ENCODE measurements at regions not wholly inside any gene's neighbourhood (a gene's known extent, or its start where the extent isn't known, plus 50 kb on each side); places are given as distances from the start of the nearest gene placed in this dataset.
"Not testable (repeated sequence)": the region's sequence is repeated elsewhere in the genome, so short reads cannot be mapped to it uniquely, and the experiment has no call there.

DNA sequence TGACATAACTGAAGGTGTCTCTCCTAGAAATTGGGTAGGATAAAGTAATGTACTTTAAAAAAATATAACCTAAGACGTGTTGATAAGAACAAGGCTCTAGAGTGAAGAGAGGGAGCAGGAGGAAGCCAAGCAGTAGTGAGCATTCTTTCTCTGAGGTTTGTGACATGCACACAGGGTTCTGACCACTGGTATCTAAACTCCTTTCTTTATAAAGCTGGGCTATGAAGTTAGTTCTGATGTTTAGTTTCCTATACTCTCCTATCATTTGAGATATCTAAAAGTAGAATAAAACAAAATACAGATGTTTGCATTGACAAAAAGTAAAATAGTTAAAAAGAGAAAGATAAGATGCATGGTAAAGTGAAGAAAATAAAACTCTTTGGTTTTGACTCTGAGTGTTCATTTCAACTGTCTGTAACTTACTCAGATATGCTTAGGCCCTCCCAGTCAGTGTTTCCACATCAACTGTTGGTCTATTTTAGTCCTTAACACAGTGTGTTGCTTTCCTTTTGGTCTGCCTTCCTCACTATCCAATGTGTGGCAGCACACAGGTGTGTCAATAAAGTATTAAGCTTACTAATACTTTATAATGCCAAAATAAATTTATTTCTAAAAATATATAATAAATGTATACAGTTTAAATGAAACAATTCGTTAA, 543.5 kb downstream of the PTPRC start:
- in situ Hi-C loops (cut with MboI; ENCODE audit: low sequenced_read_pairs): no loop called here

DNA sequence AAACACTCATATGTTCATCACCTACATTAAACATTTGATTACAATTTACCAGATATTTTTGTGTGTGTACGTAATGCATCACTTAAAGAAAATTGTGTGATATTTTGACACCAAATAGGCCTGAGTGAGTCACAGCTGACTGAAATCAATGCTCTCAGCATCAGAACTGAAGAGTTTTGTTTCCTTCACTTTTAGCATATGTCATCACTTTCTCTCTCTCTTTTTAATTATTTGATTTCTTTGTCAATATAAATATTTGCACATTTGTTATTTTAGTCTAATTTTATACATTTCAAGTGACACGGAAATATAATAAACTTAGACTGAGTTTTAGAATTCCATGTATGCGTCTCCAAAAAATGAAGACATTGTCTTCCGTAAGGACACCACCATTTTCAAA, 545.3 kb downstream of the PTPRC start:
- in situ Hi-C loops (cut with MboI; ENCODE audit: low sequenced_read_pairs): no loop called here

DNA sequence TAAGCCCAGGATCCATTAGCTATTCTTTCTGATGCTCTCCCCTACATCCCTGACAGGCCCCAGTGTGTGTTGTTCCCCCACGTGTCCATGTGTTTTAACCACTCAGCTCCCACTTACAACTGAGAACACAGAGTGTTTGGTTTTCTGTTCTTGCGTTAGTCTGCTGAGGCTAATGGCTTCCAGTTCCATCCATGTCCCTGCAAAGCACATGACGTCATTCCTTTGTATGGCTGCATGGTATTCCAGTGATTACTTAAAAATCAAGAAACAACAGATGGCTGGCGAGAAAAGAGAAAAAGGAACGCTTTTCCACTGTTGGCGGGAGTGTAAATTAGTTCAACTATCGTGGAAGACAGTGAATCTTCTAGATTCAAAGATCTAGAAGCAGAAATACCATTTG, 556.0 kb downstream of the PTPRC start:
- in situ Hi-C loops (cut with MboI; ENCODE audit: low sequenced_read_pairs): no loop called here

DNA sequence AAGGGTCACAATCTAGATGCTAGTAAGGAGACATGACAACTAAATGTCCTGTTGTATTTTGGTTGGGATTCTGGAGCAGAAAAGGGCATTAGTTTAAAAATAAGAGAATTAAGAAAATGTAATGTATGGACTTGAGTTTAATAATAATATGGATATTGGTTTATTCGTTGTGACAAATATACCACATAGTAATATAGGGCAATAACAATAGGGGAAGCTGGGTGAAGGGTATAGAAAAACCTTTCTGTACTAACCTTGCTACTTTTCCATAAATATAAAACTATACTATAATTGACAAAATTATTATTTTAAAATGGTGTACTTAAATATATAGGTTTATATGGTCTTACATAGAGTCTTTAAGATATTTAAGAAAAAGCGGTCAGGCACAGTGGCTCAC, 558.9 kb downstream of the PTPRC start:
- in situ Hi-C loops (cut with MboI; ENCODE audit: low sequenced_read_pairs): no loop called here

DNA sequence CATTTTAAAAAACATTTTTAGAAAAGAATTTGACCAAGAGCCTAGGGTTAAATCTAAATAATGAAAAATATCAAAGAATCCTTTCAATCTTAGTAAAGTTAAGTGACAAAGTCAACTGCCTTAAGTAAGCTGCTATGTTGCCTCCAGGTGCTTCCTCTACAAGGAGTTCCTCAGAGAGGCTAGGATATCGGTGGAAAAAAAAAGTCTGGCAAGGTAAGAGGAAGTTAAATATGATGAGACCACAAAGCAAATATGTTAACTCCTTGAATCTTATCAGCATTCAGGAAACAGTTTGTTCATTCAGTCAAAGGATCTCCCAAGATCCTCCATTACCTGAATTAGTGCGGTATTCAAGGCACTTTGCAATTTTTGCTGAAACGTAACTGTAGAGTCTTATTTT, 563.5 kb downstream of the PTPRC start:
- in situ Hi-C loops (cut with MboI; ENCODE audit: low sequenced_read_pairs): no loop called here

DNA sequence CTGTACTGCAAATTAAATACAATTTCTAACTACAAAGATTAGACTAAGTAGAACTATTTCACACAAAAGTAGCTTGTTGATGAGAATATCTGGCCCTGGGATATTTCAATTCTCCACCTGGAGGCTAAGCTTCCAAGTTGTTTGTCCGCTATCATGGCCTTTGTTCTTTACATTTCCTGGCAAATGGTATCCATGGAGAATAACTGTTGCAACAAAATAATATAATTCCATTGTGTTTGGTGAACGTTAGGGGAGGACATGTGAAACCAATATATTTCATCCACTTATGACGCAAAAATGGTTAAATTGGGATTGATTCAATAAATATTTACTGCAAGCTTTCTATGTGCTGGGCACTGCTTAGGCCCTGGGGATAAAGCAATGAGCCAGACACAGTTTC, 565.4 kb downstream of the PTPRC start:
- in situ Hi-C loops (cut with MboI; ENCODE audit: low sequenced_read_pairs): no loop called here

DNA sequence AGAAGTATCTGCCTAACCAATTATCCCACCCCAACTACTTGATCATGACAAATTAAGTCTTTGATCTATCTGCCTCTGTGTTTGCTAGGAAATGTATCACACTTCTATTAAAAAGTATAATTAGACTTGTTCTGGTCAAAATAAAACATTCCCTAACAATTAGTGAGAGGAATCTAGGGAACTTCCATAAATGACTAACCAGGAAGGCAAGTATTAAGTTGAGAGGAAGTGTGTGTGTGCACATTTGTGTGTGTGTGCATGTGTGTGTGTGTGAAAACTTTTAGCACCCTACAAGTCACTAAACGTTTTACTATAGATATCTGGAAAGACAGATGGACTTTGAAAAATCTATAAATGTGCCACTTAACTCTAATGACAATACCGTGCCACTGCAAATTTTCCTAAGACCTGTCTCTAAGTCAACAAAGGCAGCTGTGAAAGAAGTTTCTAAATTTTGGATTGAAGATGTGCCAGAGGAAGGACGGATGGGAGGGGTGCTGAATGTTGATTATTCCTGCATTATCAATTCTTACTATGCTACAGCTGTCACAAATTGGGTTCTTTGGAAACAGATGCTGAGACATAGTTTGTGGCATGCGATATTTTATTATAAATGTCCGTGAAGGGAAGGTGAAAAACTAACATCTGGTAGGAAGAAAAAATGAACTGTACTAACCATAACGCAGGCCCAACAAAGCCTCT, 567.1 kb downstream of the PTPRC start:
- in situ Hi-C loops (cut with MboI; ENCODE audit: low sequenced_read_pairs): no loop called here

DNA sequence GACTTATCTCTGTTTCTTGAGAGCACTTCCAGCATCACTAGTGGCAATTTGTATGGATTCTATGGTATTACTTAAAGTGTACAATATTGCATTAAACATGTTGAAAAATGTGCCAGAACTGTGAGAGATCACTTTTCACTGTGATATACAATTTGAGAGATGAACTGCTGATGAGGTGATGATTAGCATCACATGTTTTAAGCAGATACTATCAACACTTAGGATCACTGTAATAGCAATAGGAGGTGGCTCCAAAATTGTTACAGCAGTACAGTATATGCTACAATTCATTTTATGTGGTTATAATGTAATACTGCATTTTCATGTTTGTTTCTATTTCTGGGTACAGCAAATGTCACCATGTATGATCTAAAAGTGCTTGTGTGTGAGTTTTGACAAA, 570.0 kb downstream of the PTPRC start:
- in situ Hi-C loops (cut with MboI; ENCODE audit: low sequenced_read_pairs): no loop called here

DNA sequence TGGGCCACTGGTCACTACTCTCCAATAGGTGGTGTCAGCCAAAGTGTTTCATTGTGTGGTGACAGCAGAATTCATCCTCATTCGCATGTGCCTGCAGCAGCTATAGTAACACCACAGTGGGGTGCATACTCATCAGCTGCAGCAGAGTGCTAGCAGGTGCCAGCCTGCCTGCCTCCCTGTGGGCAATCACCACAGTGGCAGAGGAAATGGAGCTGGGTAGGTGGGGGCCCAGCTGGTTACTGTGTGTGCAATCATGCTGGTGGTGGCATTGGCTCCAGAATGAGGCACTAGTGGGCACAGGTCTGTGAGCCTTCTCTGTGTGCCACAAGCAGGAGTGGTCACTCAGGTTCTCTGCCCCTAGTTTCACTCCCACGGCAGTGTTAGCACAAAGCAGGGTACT, 579.2 kb downstream of the PTPRC start:
- in situ Hi-C loops (cut with MboI; ENCODE audit: low sequenced_read_pairs): no loop called here

DNA sequence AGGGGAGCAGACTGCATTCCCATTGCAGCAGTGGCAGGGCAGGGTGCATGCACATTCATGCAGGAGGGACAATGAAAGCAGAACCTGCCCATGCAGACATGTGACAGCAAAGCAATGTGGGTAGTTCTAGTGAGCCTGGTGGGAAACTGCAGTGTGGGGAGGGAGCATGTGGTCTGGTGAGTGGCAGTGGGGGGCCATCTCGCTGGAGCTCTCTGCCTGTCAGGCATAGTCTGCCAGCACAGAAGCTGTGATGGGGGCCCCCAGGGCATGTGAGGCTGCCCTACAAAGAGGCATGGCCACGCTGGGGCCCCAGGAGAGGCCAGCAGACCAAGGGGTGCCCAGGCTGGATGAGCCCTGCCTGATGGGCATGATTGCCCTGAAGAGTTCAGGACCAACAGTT, 579.7 kb downstream of the PTPRC start:
- in situ Hi-C loops (cut with MboI; ENCODE audit: low sequenced_read_pairs): no loop called here

DNA sequence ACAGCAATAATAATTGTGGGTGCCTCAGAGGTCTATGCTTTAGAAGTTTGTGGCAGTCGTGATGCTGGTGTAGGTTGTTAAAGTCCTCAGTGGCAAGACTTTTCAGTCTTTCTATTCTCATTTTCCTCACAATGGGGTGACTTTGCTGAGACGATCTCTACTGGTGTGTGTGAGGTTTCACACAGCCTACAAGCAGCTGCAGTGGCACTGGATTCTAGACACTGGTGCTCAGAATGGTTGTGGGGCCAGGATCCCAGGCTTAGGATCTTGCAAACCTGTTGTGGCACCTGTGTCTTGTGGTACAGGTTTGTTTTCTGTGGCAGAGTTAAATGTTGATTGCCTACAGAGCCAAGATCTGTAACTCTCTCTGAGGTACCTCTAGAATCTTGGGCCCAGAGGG, 581.2 kb downstream of the PTPRC start:
- in situ Hi-C loops (cut with MboI; ENCODE audit: low sequenced_read_pairs): no loop called here

DNA sequence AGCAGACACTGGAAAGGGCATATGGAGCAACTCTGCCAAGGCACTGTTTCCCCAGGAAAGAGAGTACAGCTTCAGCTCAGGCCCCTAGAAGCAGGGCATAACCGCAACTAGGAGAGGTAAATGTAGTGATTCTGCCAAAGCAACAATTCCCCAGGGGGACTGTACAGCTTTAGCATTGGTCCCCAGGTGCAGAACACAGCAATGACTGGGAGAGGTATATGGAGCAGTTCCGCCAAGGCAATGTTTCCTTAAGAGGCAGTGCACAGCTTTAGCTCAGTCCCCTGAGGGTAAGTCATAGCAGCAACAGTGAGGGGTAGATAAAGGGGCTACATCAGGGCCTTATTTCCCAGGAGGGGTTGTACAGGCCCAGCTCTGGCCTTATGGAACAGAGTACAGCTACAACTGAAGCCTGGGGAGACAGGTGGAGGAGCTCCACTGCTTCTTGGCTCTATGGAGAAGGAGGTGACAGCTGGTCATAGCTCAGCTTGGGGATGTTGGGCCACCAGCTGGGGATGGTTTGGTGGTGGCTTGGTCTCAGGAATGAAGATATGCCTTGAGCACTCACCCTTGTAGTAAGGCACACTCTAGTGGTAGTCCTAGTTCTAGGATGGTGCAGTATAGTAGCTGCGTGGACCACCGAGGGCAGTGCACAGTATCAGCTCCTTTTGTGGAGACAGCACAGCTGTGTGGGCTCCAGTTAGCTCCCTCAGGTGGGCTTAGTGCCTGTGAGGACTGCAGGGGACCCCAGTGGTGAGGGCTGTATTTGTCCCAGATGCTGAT, 582.7 kb downstream of the PTPRC start:
- in situ Hi-C loops (cut with MboI; ENCODE audit: low sequenced_read_pairs): no loop called here

DNA sequence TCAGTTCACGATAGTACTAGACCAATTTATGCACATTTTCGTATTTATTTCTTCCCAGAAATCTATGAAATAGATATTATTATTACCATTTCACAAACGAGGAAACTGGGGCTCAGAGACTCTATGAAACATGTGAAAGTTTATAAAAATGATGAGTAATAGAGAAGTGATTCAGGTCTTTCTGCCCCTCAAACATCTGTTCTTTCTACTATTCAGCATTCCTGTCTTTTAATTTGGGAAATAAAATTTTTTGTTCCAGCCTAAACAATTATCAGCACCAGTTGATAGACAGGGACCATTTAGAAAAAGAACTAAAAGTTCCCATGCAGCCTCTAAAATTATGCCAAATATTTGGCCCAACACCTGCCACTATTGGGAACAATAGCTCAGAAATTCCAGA, 585.1 kb downstream of the PTPRC start:
- in situ Hi-C loops (cut with MboI; ENCODE audit: low sequenced_read_pairs): no loop called here

DNA sequence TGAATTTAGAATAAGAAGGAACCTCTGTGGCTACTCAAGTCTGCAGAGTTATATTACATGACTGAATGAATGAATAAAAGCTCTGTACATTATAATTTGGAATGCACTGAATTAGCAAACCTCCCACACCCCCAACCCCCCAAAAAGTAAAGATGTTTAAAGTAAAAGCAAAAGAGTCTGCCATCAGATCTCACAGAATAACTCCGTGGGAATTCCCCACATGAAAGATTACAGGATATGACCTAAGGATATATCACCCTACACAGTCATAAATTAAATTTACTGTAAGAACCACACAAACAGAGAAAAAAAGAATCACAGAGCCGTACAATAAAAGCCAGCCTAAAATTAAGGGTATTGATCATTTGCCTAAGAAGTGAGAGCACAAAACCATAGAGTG, 587.3 kb downstream of the PTPRC start:
- in situ Hi-C loops (cut with MboI; ENCODE audit: low sequenced_read_pairs): no loop called here

DNA sequence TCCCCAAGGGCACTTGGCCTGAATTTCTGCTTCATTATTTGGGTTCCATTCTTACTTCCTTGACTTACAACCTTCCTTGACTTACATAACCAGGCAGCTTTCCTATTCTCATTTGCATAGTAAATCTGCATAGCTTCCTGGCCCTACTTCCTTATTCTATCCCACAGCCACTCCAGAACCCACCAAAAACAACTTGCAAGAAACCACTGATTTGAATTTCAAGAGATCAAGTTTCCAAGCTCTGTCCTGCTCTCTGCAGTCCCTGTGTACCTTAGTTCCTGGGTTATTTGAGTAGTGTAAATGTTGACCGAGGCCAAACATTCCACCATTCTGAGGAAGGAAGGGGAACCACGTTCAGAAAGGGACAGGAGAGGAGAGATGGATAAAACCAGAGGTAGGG, 603.3 kb downstream of the PTPRC start:
- in situ Hi-C loops (cut with MboI; ENCODE audit: low sequenced_read_pairs): no loop called here

DNA sequence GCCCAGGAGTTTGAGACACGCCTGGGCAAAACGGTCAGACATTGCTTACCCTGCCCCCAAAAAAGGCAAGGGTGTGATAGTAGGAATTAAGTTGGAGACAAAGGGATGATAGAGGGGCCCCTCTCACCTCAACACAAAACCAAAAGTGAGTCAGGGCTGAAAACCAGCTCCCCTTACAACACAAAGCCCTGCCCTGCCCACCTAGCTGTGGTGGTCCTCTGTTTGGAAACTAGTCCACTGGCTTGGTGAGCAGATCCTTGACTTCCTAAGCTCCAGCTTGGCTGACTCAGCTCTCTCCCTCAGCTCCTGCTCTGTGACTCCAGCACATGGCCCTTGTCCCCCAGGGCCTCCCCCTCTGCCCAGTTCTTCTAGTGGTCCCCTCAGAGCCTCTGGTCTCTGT, 603.8 kb downstream of the PTPRC start:
- in situ Hi-C loops (cut with MboI; ENCODE audit: low sequenced_read_pairs): no loop called here

DNA sequence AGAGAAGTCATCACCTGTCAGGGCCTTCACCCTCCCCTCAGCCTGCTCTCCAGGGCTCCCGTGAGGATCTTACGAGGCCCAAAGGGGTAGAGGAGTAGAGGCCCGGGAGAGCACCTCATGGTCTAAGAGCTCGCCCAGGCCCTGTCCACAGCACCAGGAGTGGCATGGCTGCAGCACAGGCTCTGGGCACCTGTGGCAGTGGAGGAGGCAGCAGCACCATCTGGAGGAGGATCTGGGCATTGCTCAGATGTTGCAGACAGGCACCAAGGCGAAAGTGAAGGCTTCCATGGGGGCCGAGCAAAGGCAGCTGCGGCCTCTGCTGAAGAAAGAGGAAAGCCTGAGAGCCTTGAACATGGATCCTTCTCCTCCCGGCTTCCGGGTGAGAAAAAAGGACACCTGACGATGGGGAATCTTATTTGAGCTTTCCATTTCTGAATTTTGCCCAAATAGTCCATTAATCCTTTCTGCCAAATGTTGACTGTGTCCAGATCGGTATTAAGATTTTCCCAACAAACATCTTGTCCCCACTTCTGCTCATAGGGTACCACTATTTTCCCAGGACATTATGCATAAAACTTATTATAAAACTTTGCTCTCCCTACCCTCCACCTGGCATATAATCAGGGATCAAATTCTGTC, 604.7 kb downstream of the PTPRC start:
- in situ Hi-C loops (cut with MboI; ENCODE audit: low sequenced_read_pairs): no loop called here

DNA sequence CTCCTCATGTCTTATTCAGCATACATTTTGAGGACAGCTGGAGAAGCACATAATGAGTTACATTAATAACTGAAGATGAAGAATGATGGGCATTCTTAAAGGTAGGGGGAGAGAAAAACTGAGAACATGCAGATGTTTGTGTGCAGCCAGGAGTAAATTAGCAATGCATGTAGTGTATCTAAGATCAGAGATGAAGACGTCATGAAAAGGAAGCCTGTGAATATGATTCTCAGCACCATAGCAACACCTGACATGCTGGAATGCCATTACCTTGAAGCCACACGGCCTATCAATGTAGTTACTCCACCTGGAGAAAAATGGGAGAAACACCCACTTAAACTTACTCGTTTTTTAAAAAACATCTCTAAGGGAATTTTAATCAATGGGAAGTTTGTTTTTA, 607.1 kb downstream of the PTPRC start:
- in situ Hi-C loops (cut with MboI; ENCODE audit: low sequenced_read_pairs): no loop called here

DNA sequence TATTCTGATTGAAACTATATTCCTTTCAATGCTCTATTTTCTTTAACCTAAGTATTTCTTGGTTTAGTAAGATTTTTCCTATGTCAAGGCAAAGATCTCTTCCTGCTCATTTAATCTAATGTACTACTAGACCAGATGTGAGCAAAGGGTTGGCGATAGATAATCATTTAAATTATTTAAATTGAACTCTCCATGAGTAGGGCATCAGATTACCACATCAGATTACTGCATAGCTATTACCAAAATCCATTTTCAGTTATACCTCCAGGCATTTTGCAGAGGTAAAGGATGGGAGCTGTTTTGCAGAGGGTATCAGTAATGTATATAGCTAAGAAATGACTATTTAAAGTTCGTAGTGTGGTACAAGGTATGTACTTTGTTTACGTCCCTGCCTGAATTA, 607.9 kb downstream of the PTPRC start:
- in situ Hi-C loops (cut with MboI; ENCODE audit: low sequenced_read_pairs): no loop called here

DNA sequence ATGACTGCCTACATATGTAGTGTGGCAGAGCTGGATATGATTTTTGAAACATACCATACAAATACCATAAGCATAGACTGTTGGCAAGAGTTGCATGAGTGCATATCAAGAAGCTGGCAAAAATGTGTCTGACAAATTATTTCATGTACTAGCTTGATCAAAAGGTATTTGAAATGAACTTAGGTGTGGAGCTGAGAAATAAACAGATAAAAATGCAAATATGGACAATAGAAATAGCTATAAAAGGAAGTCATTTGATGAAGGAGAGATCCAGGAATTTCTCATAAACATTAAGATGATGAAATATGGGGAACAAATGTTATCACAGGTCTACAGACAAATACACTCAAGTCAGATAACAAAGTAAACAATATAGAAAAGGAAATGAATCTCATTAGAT, 609.1 kb downstream of the PTPRC start:
- in situ Hi-C loops (cut with MboI; ENCODE audit: low sequenced_read_pairs): no loop called here

DNA sequence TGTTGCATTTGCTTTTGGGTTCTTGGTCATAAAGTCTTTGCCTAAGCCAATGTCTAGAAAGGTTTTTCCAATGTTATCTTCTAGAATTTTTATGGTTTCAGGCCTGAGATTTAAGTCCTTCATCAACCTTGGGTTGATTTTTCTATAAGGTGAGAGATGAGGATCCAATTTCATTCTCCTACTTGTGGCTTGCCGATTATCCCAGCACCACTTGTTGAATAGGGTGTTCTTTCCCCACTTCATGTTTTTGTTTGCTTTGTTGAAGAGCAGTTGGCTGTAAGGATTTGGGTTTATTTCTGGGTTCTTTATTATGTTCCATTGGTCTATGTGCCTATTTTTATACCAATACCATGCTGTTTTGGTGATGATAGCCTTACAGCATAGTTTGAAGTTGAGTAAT, 615.2 kb downstream of the PTPRC start:
- in situ Hi-C loops (cut with MboI; ENCODE audit: low sequenced_read_pairs): not testable (repeated sequence)

DNA sequence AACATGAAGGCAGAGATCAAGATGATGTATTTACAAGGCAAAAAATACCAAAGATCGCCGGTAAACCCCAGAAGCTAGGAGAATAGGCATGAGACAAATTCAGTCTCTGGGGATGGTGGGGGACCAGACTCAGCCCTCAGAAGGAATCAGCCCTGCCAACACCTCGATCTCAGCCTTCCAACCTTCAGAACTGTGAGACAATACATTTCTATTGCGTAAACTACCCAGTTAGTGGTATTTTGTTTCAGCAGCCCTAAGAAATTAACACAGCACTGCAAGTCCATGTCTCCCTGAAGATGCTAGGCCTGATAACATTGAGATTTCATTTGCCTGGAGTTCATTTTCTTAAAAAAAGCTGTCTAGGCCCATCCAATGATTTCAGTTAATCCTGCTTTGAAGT, 622.5 kb downstream of the PTPRC start:
- in situ Hi-C loops (cut with MboI; ENCODE audit: low sequenced_read_pairs): no loop called here
